Tibial nerve (tissue), 4 donors: ENCODE measurements at regions not wholly inside any gene's neighbourhood (a gene's known extent, or its start where the extent isn't known, plus 50 kb on each side); places are given as distances from the start of the nearest gene placed in this dataset.

Experiments
- DNase-seq, 2 donors: peaks; one replicate each; pipeline ENCODE4 v3.0.0-alpha.2; 2019; ENCODE audit warnings: low spot score in 2 of 2
- H3K27ac ChIP-seq, 4 donors: fragments of 200-600 bp; sonication (generic) in 3 of 4; one replicate each; pipeline ENCODE4 v1.5.1; 2017 to 2019; ENCODE audit warnings: mild to moderate bottlenecking in 1 of 4
- H3K27me3 ChIP-seq, 2 donors: fragments of 200-600 bp; sonication (generic) in 1 of 2; one replicate each; pipeline versions ENCODE4 v1.5.1 to v1.6.0; 2017 to 2019
- H3K36me3 ChIP-seq, 3 donors: fragments of 200-600 bp; sonication (generic); one replicate each; pipeline ENCODE4 v1.5.1; 2018 to 2019
- H3K4me1 ChIP-seq, 4 donors: fragments of 200-600 bp; sonication (generic) in 3 of 4; one replicate each; pipeline ENCODE4 v1.5.1; 2017 to 2019
- H3K4me3 ChIP-seq, 4 donors: fragments of 200-600 bp; sonication (generic) in 3 of 4; one replicate each; pipeline ENCODE4 v1.5.1; 2017 to 2019; ENCODE audit warnings: mild to moderate bottlenecking in 1 of 4, moderate library complexity in 1 of 4
- H3K9me3 ChIP-seq, 4 donors: fragments of 200-600 bp; sonication (generic) in 3 of 4; one replicate each; pipeline ENCODE4 v1.5.1; 2017 to 2019
- EP300 ChIP-seq, 2 donors: sonication (generic); formaldehyde crosslinking; IDR thresholded peaks; one replicate each; pipeline ENCODE4 v1.6.1; 2017; ENCODE audit warnings: antibody characterized with exemption in 2 of 2, mild to moderate bottlenecking in 1 of 2
- POLR2A ChIP-seq, 2 donors: fragments of 450-650 bp; IDR thresholded peaks; one replicate each; pipeline ENCODE4 v1.6.1; 2017; ENCODE audit warnings: antibody characterized with exemption in 2 of 2, mild to moderate bottlenecking in 2 of 2, moderate library complexity in 2 of 2
- WGBS, 2 donors: methylation state at CpG; one replicate each; pipeline ENCODE4 v1.1.5; 2018; 5-methylcytosine and 5-hydroxymethylcytosine counted together
- TF ChIP-seq, protein P1 (sequence below), 5 experiments: fragments of 200-600 bp in 3 of 5; fragments of 450-650 bp in 2 of 5; sonication (generic) in 3 of 5; IDR thresholded peaks; one replicate each; pipeline ENCODE4 v1.5.1; 2016 to 2019; ENCODE audit warnings: antibody characterized with exemption in 5 of 5, mild to moderate bottlenecking in 3 of 5, moderate library complexity in 2 of 5

GRCh38 chr1:187257476-187257875 is 428.7 kb downstream of the PLA2G4A start:
- Histone ChIP-seq H3K36me3 (no peaks in the 10 kb centered on the region), H3K9me3 (no peaks in the 10 kb centered on the region), H3K4me3 (no peak overlapping the region), H3K27me3 (no peaks in the 10 kb centered on the region), H3K27ac (no peak overlapping the region), H3K4me1 (no peaks in the 10 kb centered on the region)
- TF ChIP-seq, protein P1, sequence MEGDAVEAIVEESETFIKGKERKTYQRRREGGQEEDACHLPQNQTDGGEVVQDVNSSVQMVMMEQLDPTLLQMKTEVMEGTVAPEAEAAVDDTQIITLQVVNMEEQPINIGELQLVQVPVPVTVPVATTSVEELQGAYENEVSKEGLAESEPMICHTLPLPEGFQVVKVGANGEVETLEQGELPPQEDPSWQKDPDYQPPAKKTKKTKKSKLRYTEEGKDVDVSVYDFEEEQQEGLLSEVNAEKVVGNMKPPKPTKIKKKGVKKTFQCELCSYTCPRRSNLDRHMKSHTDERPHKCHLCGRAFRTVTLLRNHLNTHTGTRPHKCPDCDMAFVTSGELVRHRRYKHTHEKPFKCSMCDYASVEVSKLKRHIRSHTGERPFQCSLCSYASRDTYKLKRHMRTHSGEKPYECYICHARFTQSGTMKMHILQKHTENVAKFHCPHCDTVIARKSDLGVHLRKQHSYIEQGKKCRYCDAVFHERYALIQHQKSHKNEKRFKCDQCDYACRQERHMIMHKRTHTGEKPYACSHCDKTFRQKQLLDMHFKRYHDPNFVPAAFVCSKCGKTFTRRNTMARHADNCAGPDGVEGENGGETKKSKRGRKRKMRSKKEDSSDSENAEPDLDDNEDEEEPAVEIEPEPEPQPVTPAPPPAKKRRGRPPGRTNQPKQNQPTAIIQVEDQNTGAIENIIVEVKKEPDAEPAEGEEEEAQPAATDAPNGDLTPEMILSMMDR (IDR thresholded peaks at IDR 0.05), result no peak
- TF ChIP-seq EP300 (IDR thresholded peaks at IDR 0.05), result no peak
- no peak for DNase-seq
- 94 to 95% methylated on average over 3 of the region's 3 CpGs for WGBS, 2 donors

DNA sequence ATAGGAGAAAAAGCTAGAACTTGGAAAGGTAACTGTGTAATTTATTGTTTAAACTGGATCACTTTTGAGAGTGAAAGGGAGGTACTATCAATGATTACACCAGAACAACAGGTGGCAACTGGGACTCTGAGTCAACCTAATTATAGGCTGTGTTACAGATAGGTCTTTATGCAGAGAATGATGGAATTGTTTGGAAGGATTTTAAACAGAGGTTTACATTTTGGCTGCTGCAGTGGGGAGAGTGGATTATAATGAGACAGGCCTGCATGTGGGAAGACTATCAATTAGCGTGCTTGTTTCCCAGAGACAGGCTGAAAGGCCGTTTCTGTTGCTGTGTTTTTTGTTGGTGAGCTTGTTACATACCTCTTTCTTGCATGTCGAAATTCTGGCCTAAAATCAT is 432.9 kb downstream of the PLA2G4A start:
- H3K4me1 ChIP-seq, result no peaks in the 10 kb centered on the region
- no peak overlapping the region for H3K27ac ChIP-seq
- no peak overlapping the region for H3K4me3 ChIP-seq
- H3K9me3 ChIP-seq, result no peaks in the 10 kb centered on the region
- no peaks in the 10 kb centered on the region for H3K36me3 ChIP-seq
- no peak for TF ChIP-seq EP300 (IDR thresholded peaks at IDR 0.05)
- TF ChIP-seq, protein P1 (IDR thresholded peaks at IDR 0.05), result no peak
- no peak for TF ChIP-seq POLR2A (IDR thresholded peaks at IDR 0.05)
- H3K27me3 ChIP-seq, result no peaks in the 10 kb centered on the region
- WGBS, 2 donors, result 26 to 38% methylated on average over 3 of the region's 3 CpGs
- no peak for DNase-seq

DNA sequence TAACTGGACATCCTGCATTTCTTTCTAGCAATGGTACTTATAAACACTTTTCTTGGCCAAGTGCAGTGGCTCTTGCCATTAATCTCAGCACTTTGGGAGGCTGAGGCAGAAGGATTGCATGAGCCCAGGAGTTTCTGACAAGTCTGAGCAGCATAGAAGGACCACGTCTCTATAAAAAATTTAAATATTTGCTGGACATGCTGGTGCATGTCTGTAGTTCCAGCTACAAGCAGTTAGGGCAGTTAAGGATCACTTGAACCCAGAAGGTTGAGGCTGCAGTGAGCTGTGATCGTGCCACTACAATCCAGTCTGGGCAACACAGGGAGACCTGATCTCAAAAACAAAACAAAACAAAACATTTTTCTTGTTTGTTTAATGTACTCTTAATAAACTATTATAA is 434.0 kb downstream of the PLA2G4A start:
- H3K9me3 ChIP-seq, result no peaks in the 10 kb centered on the region
- no peaks in the 10 kb centered on the region for H3K36me3 ChIP-seq
- TF ChIP-seq EP300 (IDR thresholded peaks at IDR 0.05), result no peak
- TF ChIP-seq POLR2A (IDR thresholded peaks at IDR 0.05), result no peak
- TF ChIP-seq, protein P1 (IDR thresholded peaks at IDR 0.05), result no peak
- H3K27me3 ChIP-seq, result no peaks in the 10 kb centered on the region
- H3K4me1 ChIP-seq, result no peaks in the 10 kb centered on the region
- no peak overlapping the region for H3K27ac ChIP-seq
- WGBS, 2 donors, result 57 to 82% methylated on average over 2 of the region's 2 CpGs
- no peak for DNase-seq
- H3K4me3 ChIP-seq, result no peak overlapping the region

- no peaks in the 10 kb centered on the region for H3K36me3 ChIP-seq
- no peak overlapping the region for H3K27ac ChIP-seq
- H3K9me3 ChIP-seq, result no peaks in the 10 kb centered on the region
- no peaks in the 10 kb centered on the region for H3K27me3 ChIP-seq
- no peak overlapping the region for H3K4me3 ChIP-seq
- H3K4me1 ChIP-seq, result no peaks in the 10 kb centered on the region
- WGBS, 2 donors, result 39 to 43% methylated on average over 4 of the region's 4 CpGs
- DNase-seq, result no peak
- TF ChIP-seq EP300 (IDR thresholded peaks at IDR 0.05), result no peak
- TF ChIP-seq, protein P1 (IDR thresholded peaks at IDR 0.05), result peak in 4 of 5 experiments; percentile 10 to 27 (median 22)
- TF ChIP-seq POLR2A (IDR thresholded peaks at IDR 0.05), result no peak
Measured at GRCh38 chr1:187264995-187265602, 436.4 kb downstream of the PLA2G4A start.

GRCh38 chr1:187266051-187266450 is 437.3 kb downstream of the PLA2G4A start:
- 40 to 49% methylated on average over 4 of the region's 4 CpGs for WGBS, 2 donors
- Histone ChIP-seq H3K27me3 (no peaks in the 10 kb centered on the region), H3K27ac (no peak overlapping the region), H3K9me3 (no peaks in the 10 kb centered on the region), H3K4me1 (no peaks in the 10 kb centered on the region), H3K36me3 (no peaks in the 10 kb centered on the region), H3K4me3 (no peak overlapping the region)
- DNase-seq, result no peak
- TF ChIP-seq, protein P1 (IDR thresholded peaks at IDR 0.05), result no peak
- no peak for TF ChIP-seq POLR2A (IDR thresholded peaks at IDR 0.05)
- TF ChIP-seq EP300 (IDR thresholded peaks at IDR 0.05), result no peak
